Endothelial cell of umbilical vein (primary cell): ENCODE measurements at regions not wholly inside any gene's neighbourhood (a gene's known extent, or its start where the extent isn't known, plus 50 kb on each side); places are given as distances from the start of the nearest gene placed in this dataset.

Source experiments
- EZH2 ChIP-seq: IDR thresholded peaks from 2 replicates; pipeline ENCODE4 v1.6.1; 2012; ENCODE audit warnings: borderline replicate concordance, low read depth, mild to moderate bottlenecking, moderate library complexity, low read length, inconsistent platforms; ENCODE audit not compliant: severe bottlenecking
- GATA2 ChIP-seq: IDR thresholded peaks from 2 replicates; pipeline ENCODE4 v1.7.0; 2011; ENCODE audit warnings: low read depth, mild to moderate bottlenecking, moderate library complexity, mixed read lengths, low read length; ENCODE audit not compliant: insufficient read length, insufficient read depth
- POLR2A ChIP-seq: IDR thresholded peaks from 2 replicates; pipeline ENCODE4 v1.6.1; 2012; ENCODE audit warnings: low read depth, mild to moderate bottlenecking, control low read depth, low read length
- POLR2AphosphoS5 ChIP-seq: IDR thresholded peaks from 2 replicates; pipeline ENCODE4 v1.6.1; 2012; ENCODE audit warnings: low read depth, mild to moderate bottlenecking, control low read depth, low read length, moderate library complexity; ENCODE audit not compliant: insufficient read depth
- TF ChIP-seq, protein P1 (sequence below), 2 donors: IDR thresholded peaks; 1 replicate in 1 of 2; 2 replicates in 1 of 2; pipeline ENCODE4 v1.5.1; 2011; ENCODE audit warnings: low read length in 2 of 2, mild to moderate bottlenecking in 2 of 2, moderate library complexity in 2 of 2, control low read depth in 1 of 2, inconsistent platforms in 1 of 2, low read depth in 1 of 2; ENCODE audit not compliant: insufficient read depth in 1 of 2; ENCODE audit errors: extremely low read depth in 1 of 2

- TF ChIP-seq, protein P1, sequence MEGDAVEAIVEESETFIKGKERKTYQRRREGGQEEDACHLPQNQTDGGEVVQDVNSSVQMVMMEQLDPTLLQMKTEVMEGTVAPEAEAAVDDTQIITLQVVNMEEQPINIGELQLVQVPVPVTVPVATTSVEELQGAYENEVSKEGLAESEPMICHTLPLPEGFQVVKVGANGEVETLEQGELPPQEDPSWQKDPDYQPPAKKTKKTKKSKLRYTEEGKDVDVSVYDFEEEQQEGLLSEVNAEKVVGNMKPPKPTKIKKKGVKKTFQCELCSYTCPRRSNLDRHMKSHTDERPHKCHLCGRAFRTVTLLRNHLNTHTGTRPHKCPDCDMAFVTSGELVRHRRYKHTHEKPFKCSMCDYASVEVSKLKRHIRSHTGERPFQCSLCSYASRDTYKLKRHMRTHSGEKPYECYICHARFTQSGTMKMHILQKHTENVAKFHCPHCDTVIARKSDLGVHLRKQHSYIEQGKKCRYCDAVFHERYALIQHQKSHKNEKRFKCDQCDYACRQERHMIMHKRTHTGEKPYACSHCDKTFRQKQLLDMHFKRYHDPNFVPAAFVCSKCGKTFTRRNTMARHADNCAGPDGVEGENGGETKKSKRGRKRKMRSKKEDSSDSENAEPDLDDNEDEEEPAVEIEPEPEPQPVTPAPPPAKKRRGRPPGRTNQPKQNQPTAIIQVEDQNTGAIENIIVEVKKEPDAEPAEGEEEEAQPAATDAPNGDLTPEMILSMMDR (IDR thresholded peaks at IDR 0.05; ENCODE audit: extremely low read depth in 1 of 2, insufficient read depth in 1 of 2, low read depth in 1 of 2, low read length in 2 of 2) = no peak
- TF ChIP-seq EZH2 (no peak), POLR2A (no peak), POLR2AphosphoS5 (no peak), GATA2 (no peak)
Observed at GRCh38 chr20:54714817-54715216, 239.4 kb downstream of the DOK5 start.
